ENCODE measurements at regions not wholly inside any gene's neighbourhood (a gene's known extent, or its start where the extent isn't known, plus 50 kb on each side); places are given as distances from the start of the nearest gene placed in this dataset.

GRCh38 chr5:145551714-145552113, 283.4 kb downstream of the PRELID2 start:
- H3K4me1 ChIP-seq (ENCODE audit: insufficient read depth, low read length, poor library complexity, severe bottlenecking): no peaks in the 10 kb centered on the region
- no peaks in the 10 kb centered on the region for H3K9me2 ChIP-seq (replicated peaks; ENCODE audit: low read depth, low read length)
- H3F3A ChIP-seq (ENCODE audit: low read depth): no peaks in the 10 kb centered on the region
- TF ChIP-seq EZH2phosphoT487 (IDR thresholded peaks at IDR 0.05; ENCODE audit: borderline replicate concordance): no peak
- no peak for TF ChIP-seq CTCF (conservative IDR thresholded peaks at IDR 0.05; ENCODE audit: low read length)
- no peak overlapping the region for H2AFZ ChIP-seq (ENCODE audit: low read length)
- no peak overlapping the region for H3K4me3 ChIP-seq (ENCODE audit: low read length, poor library complexity, severe bottlenecking)
- no peaks in the 10 kb centered on the region for H3K9me3 ChIP-seq (ENCODE audit: insufficient read depth, low read depth, low read length)
- no peaks in the 10 kb centered on the region for H3K79me2 ChIP-seq (ENCODE audit: insufficient read depth, low read length)
- no peaks in the 10 kb centered on the region for H4K20me1 ChIP-seq (ENCODE audit: insufficient read depth, low read length, poor library complexity, severe bottlenecking)
- no peak overlapping the region for H3K4me2 ChIP-seq (ENCODE audit: low read depth, low read length, poor library complexity, severe bottlenecking)
- no peaks in the 10 kb centered on the region for H3K27me3 ChIP-seq (ENCODE audit: insufficient read depth, low read length, poor library complexity, severe bottlenecking)
- no peak overlapping the region for H3K9ac ChIP-seq (ENCODE audit: low read depth, low read length, poor library complexity, severe bottlenecking)
- no peaks in the 10 kb centered on the region for H3K36me3 ChIP-seq (ENCODE audit: insufficient read depth, low read length)

GRCh38 chr5:145548097-145548496, 287.0 kb downstream of the PRELID2 start:
- Histone ChIP-seq H3K27me3 (ENCODE audit: insufficient read depth, low read length, poor library complexity, severe bottlenecking) (no peaks in the 10 kb centered on the region), H3K9me2 (replicated peaks; ENCODE audit: low read depth, low read length) (no peaks in the 10 kb centered on the region), H3K4me2 (ENCODE audit: low read depth, low read length, poor library complexity, severe bottlenecking) (no peak overlapping the region), H2AFZ (ENCODE audit: low read length) (no peak overlapping the region), H4K20me1 (ENCODE audit: insufficient read depth, low read length, poor library complexity, severe bottlenecking) (no peaks in the 10 kb centered on the region), H3K9ac (ENCODE audit: low read depth, low read length, poor library complexity, severe bottlenecking) (no peak overlapping the region), H3K4me3 (ENCODE audit: low read length, poor library complexity, severe bottlenecking) (no peak overlapping the region), H3K36me3 (ENCODE audit: insufficient read depth, low read length) (no peaks in the 10 kb centered on the region; the same call in 1 of the 2 replicates), H3K9me3 (ENCODE audit: insufficient read depth, low read depth, low read length) (no peaks in the 10 kb centered on the region), H3K79me2 (ENCODE audit: insufficient read depth, low read length) (no peaks in the 10 kb centered on the region), H3K4me1 (ENCODE audit: insufficient read depth, low read length, poor library complexity, severe bottlenecking) (no peaks in the 10 kb centered on the region), H3F3A (ENCODE audit: low read depth) (no peaks in the 10 kb centered on the region)
- TF ChIP-seq EZH2phosphoT487 (IDR thresholded peaks at IDR 0.05; ENCODE audit: borderline replicate concordance) (no peak), CTCF (conservative IDR thresholded peaks at IDR 0.05; ENCODE audit: low read length) (no peak)

DNA sequence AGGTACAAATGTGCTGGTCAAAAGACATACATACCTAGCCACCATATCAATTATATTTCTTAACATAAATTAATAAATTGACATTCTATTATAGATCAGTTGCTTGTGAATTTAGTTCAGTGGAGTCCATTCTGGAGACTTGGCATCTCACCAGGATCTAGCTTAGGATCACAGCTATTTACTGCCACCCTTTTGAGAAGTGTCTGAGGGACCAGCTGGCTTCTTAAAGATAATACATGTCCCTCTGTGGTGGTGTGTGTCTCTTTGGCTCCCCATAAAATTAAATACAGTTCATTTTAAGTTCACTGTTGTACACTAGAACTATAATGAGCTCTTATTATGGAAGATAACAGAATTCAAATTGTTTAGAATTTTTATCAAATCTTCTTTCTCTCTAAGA, 290.7 kb downstream of the PRELID2 start:
- no peaks in the 10 kb centered on the region for H3K4me1 ChIP-seq (ENCODE audit: insufficient read depth, low read length, poor library complexity, severe bottlenecking)

More for the DNA sequence above, 290.7 kb downstream of the PRELID2 start:
- no peaks in the 10 kb centered on the region for H4K20me1 ChIP-seq (ENCODE audit: insufficient read depth, low read length, poor library complexity, severe bottlenecking)
- no peak overlapping the region for H3K4me2 ChIP-seq (ENCODE audit: low read depth, low read length, poor library complexity, severe bottlenecking)
- no peaks in the 10 kb centered on the region for H3K9me3 ChIP-seq (ENCODE audit: insufficient read depth, low read depth, low read length)
- H3F3A ChIP-seq (ENCODE audit: low read depth): no peaks in the 10 kb centered on the region
- no peaks in the 10 kb centered on the region for H3K9me2 ChIP-seq (replicated peaks; ENCODE audit: low read depth, low read length)
- no peak overlapping the region for H3K4me3 ChIP-seq (ENCODE audit: low read length, poor library complexity, severe bottlenecking)
- TF ChIP-seq EZH2phosphoT487 (IDR thresholded peaks at IDR 0.05; ENCODE audit: borderline replicate concordance) (no peak), CTCF (conservative IDR thresholded peaks at IDR 0.05; ENCODE audit: low read length) (no peak)
- no peaks in the 10 kb centered on the region; the same call in 1 of the 2 replicates for H3K36me3 ChIP-seq (ENCODE audit: insufficient read depth, low read length)
- no peak overlapping the region for H2AFZ ChIP-seq (ENCODE audit: low read length)
- H3K27me3 ChIP-seq (ENCODE audit: insufficient read depth, low read length, poor library complexity, severe bottlenecking): no peaks in the 10 kb centered on the region
- H3K79me2 ChIP-seq (ENCODE audit: insufficient read depth, low read length): no peaks in the 10 kb centered on the region
- H3K9ac ChIP-seq (ENCODE audit: low read depth, low read length, poor library complexity, severe bottlenecking): no peak overlapping the region
